ENCODE measurements at regions not wholly inside any gene's neighbourhood (a gene's known extent, or its start where the extent isn't known, plus 50 kb on each side); places are given as distances from the start of the nearest gene placed in this dataset.
"Not testable (repeated sequence)": the region's sequence is repeated elsewhere in the genome, so short reads cannot be mapped to it uniquely, and the experiment has no call there.

DNA sequence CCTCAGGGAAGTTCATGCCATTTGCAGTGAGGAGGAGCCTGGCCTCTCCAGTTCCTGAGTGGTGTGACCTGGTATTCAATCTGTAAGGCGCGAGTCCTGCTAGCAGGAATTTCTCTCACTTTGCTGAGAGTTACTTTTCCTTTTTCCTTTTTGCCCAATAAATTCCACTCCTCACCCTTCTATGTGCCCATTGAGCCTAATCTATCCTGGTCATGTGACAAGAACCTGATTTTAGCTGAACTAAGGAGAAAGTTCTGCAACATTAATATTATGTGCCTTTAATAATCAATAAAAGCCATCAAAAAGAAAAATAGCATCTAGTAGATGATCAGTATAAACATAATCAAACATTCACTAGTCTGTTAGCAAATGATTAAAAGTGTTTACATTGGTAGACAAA, 136.1 kb upstream of the POGK start:
- no peak for DNase-seq (ENCODE audit: low spot score)
- in situ Hi-C loops (cut with HindIII; ENCODE audit: low sequenced_read_pairs): no loop called here

DNA sequence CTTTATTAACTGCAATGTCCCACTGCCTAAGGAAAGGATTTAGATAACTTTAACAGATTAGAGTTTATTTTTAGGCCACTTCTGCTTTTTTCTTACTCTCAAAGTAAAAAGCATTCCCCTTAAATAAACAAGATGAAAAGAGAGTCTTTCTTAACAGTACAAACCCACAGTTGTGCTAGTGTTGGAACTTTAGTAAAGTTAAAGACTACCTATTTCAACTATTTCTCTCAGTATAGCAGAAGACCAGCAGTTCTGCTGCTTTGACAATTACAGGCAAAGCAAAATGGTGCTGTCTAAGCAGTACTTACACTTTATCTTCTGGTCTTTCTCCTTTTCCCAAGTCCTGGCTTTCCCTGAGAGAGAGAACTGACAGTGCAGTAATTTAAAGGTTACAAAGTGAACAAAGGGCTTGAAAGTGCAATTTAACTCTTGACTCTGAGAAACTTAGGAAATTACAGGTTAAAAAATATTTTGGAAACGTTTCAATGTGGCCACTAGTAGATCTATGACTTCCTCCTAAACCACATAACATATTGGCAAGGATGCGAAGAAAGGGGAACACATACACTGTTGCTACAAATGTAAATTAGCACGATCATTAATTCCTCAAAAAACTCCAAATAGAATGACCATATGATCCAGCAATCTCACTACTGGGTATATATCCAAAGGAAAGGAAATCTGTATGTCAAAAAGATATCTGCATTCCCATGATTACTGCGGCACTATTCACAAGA, 135.4 kb upstream of the POGK start:
- in situ Hi-C loops (cut with HindIII; ENCODE audit: low sequenced_read_pairs): no loop called here

DNA sequence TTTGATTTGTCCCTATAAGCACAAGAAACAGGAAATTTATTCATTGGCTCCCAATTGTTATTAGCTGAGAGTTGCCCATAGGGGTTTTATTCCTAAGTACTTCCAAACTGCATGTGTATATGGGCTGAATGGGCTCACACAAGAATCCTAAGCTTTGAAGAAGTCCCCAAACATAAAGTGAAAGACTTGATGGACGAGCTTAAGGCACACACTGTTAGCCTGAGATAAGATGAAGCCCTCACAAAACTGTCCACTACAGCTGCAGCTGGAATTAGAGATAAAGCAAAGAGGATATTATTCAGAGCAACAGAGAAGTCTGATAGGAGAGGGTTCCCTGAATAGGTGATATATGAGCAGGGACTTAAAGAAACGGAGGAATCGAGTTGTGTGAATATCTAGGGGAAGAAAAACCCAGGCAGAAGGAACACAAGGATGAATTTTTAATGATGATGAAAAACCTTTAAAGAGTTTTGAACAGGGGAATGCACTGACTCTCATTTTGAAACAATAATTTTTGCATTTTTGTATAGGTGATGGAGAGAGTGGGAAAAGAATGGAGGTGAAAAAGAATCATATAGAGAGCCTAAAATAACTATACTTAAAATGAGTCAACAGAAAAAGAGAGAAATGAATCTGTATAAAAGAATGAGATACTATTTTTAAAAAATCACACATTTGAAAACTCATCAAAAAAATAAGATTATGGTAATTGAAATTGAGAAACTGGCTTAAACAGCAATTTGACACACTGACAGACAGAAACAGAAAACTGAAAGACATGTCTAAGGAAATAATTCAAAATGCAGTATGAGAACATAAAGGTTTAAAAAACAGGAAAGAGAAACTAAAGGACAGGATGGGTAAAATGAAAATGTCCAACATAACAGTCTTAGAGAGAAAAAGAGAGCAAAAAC, 133.6 kb upstream of the POGK start:
- no peak for DNase-seq (ENCODE audit: low spot score)
- in situ Hi-C loops (cut with HindIII; ENCODE audit: low sequenced_read_pairs): no loop called here

More for the DNA sequence above, 135.4 kb upstream of the POGK start:
- DNase-seq (ENCODE audit: low spot score): no peak

DNA sequence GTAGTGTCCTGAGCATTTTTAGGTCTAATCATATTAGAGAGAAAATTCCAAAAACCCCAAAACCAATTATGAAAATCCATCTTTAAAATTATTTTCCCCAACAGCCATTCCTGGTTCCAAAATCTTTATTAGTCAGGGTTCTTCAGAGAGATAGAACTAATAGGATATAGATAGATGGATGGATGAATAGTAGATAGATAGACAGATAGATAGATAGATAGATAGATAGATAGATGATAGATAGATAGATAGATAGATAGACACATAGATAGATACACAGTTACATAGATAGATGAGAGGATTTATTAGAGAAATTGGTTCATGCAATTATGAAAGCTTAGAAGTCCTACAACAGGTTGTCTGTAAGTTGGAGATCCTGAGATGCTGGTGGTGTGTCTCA, 122.7 kb upstream of the POGK start:
- in situ Hi-C loops (cut with HindIII; ENCODE audit: low sequenced_read_pairs): no loop called here
- DNase-seq (ENCODE audit: low spot score): no peak

DNA sequence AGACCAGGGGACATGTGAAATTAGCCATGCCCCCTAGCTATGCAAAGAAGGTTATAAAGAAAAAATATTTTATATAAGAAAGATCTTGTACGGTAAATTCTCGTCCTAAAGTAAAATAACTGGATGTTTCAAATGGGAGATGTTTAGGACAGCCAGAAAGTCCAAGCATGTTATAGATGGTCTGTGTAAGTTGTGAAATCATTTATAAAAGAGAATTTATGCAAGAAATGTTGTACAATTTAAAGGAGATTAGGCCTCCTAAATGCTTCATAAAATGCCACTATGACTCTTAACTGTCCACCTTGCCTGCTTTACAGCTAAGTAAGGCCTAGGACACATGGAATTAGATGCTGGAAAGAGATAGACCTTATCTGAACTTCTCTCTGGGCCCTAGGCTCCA, 118.1 kb upstream of the POGK start:
- no peak for DNase-seq (ENCODE audit: low spot score)

DNA sequence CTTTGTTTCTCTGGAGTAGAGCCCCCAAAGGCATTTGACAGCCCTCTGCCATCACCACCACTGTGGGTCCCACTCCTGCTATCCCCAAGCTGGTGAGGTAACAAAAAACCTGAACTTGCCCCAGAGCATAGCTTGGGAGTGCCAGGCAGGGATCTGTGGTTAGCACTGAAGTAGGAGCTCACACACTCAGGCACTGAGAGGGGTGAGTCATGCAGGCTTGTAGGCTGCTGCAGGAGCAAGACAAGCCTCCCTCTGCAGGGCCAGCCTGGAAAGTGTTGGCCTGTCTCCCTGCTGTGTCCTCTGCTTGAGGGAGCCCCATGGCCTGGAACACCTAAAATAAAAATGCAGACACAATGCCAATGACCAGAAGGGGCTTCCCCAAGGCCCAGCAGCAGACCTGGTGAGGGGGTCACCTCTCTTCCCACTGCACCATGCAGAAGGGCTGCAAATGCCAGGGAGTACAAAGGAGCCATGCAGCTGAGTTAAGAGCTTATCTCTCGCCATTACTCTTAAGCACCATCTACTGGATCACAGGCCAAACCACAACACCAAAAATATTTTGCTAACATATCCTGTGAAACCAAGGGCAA, 108.9 kb upstream of the POGK start:
- in situ Hi-C loops (cut with HindIII; ENCODE audit: low sequenced_read_pairs): no loop called here
- DNase-seq (ENCODE audit: low spot score): no peak

More for the DNA sequence above, 118.1 kb upstream of the POGK start:
- in situ Hi-C loops (cut with HindIII; ENCODE audit: low sequenced_read_pairs): no loop called here

DNA sequence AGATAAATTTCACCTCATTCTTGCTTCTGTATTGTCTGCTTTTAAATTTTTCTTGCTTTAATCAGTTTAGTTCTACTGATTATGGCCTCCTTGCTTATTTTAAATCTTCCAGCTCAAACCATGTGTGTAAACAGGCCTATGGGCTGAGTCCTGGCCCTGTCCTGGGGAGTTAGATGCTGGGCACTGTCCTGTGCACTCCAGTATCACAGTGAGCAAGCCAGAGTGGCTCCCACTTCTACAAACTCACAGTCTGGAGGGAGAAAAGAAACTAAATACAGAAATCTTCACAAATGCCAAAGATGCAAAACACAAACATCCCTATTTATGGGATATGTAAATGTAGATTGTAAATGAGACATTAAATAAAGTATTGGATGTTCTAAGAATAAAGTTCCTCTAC, 101.1 kb upstream of the POGK start:
- no peak for DNase-seq (ENCODE audit: low spot score)
- in situ Hi-C loops (cut with HindIII; ENCODE audit: low sequenced_read_pairs): no loop called here

DNA sequence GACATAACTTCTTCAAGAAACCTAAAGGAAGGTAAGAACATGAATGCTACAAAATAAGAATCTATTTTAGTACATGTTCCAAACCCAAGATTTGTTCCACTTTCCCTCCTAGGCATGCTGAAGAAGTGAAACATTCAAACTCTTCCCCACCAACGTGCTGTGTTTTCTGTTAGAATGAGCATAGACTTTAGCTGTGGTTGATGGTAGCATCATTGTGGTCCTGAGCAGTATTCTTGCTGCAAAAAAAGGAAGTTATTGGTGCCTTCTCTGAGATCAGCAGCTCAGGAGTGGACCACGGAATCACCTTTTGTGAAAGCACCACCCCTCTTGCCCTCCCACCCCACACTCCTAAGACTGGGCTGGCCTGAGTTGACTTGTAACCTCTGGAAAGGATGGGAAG, 100.4 kb upstream of the POGK start:
- in situ Hi-C loops (cut with HindIII; ENCODE audit: low sequenced_read_pairs): no loop called here
- no peak for DNase-seq (ENCODE audit: low spot score)

DNA sequence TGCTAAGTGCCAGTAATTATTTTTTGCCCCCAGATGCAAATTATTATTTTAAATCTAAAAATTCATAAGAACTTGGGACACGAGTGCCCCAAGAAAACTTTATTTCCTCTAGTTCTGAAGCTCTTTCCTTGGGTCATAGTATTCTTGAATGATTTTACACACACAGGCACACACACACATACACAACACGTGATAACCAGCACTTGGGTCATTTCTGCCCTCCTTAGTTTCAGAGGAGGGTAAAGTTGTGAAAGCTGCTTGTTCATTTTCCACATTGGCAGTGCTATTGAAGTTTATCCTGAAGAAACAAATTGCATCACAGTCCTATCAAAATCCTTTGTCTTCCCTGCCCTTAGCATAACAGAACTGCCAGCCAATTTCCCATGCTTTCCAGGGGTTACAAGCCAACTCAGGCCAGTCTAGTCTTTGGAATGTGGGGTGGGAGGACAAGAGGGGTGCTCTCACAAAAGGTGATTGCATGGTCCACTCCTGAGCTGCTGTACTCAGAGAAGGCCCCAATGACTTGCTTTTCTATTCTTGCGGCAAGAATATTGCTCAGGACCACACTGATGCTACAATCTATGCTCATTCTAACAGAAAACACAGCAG, 98.5 kb upstream of the POGK start:
- in situ Hi-C loops (cut with HindIII; ENCODE audit: low sequenced_read_pairs): no loop called here
- no peak for DNase-seq (ENCODE audit: low spot score)

DNA sequence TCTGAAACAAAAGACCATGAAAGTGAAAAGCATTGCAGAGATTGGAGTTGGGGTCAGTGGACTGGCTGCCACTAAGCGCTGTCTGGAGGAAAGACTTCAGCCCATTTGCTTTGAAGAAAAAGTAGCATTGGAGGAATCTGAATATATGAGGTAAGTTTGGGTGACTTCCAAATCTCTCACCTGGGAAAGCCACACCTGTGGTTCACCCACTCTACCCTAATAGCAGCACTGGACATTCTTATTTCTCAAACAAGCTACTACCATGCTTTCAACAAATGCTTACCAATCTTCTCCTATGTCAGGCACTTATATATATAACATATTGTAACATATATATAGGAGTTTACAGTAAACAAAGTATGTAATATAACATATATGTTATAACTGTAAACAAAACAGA, 76.0 kb upstream of the POGK start:
- DNase-seq (ENCODE audit: low spot score): no peak
- in situ Hi-C loops (cut with HindIII; ENCODE audit: low sequenced_read_pairs): no loop called here

DNA sequence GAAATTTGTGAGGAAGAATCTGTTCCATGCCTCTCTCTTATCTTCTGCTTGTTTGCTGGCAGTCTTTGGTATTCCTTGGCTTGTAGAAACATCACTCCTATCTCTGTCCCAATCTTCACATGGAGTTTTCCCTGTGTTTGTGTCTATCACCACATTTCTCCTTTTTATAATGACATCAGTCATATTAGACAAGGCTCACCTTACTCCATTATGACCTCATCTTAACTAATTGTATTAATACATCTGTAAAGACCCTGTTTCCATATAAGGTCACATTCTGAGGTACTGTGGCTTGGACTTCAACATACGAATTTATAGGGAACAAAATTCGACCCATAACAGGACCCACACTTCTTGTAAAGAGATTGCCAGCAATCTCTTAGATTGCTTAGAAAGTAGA, 72.3 kb upstream of the POGK start:
- no peak for DNase-seq (ENCODE audit: low spot score)
- in situ Hi-C loops (cut with HindIII; ENCODE audit: low sequenced_read_pairs): no loop called here

DNA sequence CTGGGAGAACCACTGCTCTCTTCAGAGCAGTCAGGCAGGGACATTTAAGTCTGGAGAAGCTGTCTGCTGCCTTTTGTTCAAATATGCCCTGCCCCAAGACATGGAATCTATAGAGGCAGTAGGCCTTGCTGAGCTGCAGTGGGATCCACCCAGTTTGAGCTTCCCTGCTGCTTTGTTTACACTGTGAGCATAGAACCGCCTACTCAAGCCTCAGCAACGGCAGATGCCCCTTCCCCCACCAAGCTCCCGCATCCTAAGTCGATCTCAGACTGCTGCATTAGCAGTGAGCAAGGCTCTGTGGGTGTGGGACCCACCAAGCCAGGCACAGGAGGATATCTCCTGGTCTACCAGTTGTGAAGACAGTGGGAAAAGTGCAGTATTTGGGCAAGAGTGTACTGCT, 54.6 kb upstream of the POGK start:
- DNase-seq (ENCODE audit: low spot score); in situ Hi-C loops (cut with HindIII; ENCODE audit: low sequenced_read_pairs): not testable (repeated sequence)

DNA sequence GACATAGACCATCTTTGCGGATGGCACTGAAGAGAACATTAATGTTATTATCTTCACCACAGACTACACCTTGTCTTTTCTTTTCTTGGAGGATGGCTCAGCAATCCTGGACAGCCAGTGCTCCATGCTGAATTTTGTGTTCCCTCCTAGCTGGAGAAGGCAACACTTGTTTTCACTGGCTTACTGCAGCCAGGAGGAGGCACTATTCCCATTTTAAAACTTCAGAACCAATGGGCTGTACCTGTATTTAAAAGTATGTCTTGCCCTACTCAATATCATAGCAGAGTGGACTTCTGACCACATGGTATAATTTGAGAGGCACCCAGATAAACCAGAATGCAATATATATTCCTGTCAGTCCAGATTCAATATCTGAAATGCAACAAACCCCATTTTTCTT, 53.3 kb upstream of the POGK start:
- no peak for DNase-seq (ENCODE audit: low spot score)
- in situ Hi-C loops (cut with HindIII; ENCODE audit: low sequenced_read_pairs): no loop called here

DNA sequence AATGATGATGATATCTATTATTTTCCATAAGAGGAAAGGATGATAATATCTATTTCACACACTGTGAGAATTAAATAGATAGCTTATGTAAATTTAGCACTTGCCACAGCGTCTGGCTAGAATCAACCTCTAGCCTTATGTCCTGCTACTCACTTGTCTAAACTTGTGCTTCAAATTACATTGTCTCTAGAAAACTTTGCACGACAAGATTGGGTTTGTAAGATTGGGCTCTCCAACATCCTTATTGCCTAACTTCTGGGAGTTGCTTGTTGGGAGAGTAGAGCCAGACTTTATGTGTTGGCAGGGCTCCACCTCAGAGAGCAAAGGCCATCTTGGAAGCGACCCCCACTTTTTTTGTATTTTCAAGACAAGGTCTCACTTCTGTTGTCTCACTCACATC, 50.0 kb upstream of the POGK start:
- in situ Hi-C loops (cut with HindIII; ENCODE audit: low sequenced_read_pairs): no loop called here
- DNase-seq (ENCODE audit: low spot score): no peak
